ENCODE measurements at regions not wholly inside any gene's neighbourhood (a gene's known extent, or its start where the extent isn't known, plus 50 kb on each side); places are given as distances from the start of the nearest gene placed in this dataset.

DNA sequence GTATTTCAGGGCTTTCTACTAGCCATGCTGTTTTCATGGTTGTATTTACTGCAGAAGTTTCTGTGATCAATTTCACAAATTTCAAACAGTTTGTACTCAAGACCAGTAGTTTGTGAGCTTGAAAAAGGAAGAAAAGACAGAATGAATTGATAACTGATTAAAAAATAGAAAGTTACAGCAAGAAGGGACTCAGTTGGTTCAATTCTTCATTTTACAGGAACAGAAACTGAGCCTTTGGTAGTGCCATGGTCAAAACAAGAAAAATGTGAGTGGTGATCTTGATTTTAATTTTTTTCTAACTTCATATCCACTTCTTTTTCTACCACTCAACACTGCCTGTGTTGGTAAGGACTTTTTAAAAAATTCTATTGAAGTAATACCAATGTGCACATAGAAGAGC is 206.6 kb upstream of the NREP start:
- ChIA-PET CTCF (no interaction called here), POLR2A (no interaction called here)
- no peak for TF ChIP-seq CTCF (IDR thresholded peaks at IDR 0.05)
- Mint-ChIP-seq H3K4me3 (no peak overlapping the region), H3K27me3 (peaks cover 2% of the 10 kb centered on the region), H3K9me3 (no peaks in the 10 kb centered on the region), H3K36me3 (ENCODE audit: low read depth) (no peaks in the 10 kb centered on the region), H3K4me1 (ENCODE audit: low read depth) (no peaks in the 10 kb centered on the region), H3K27ac (no peak overlapping the region)
- no peak for DNase-seq
- intact Hi-C loops (cut with micrococcal nuclease), result no loop called here
- no peak for ATAC-seq

- Mint-ChIP-seq H3K4me1 (ENCODE audit: low read depth) (no peaks in the 10 kb centered on the region), H3K27me3 (peaks cover 2% of the 10 kb centered on the region), H3K9me3 (no peaks in the 10 kb centered on the region), H3K4me3 (no peak overlapping the region), H3K27ac (no peak overlapping the region), H3K36me3 (ENCODE audit: low read depth) (no peaks in the 10 kb centered on the region)
- DNase-seq (no peak), ATAC-seq (no peak)
- CTCF ChIA-PET, result no interaction called here
- POLR2A ChIA-PET, result no interaction called here
- intact Hi-C loops (cut with micrococcal nuclease), result no loop called here
- TF ChIP-seq CTCF (IDR thresholded peaks at IDR 0.05), result no peak
Observed at GRCh38 chr5:111962906-111963305, 205.9 kb upstream of the NREP start.

- POLR2A ChIA-PET, result no interaction called here
- TF ChIP-seq CTCF (IDR thresholded peaks at IDR 0.05), result no peak
- Mint-ChIP-seq H3K9me3 (no peaks in the 10 kb centered on the region), H3K4me3 (no peak overlapping the region), H3K27me3 (peaks cover 2% of the 10 kb centered on the region), H3K4me1 (ENCODE audit: low read depth) (no peaks in the 10 kb centered on the region), H3K36me3 (ENCODE audit: low read depth) (no peaks in the 10 kb centered on the region), H3K27ac (no peak overlapping the region)
- CTCF ChIA-PET, result no interaction called here
- no peak for DNase-seq
- ATAC-seq, result no peak
- intact Hi-C loops (cut with micrococcal nuclease), result no loop called here
Observed at GRCh38 chr5:111961862-111962261, 204.9 kb upstream of the NREP start.

DNA sequence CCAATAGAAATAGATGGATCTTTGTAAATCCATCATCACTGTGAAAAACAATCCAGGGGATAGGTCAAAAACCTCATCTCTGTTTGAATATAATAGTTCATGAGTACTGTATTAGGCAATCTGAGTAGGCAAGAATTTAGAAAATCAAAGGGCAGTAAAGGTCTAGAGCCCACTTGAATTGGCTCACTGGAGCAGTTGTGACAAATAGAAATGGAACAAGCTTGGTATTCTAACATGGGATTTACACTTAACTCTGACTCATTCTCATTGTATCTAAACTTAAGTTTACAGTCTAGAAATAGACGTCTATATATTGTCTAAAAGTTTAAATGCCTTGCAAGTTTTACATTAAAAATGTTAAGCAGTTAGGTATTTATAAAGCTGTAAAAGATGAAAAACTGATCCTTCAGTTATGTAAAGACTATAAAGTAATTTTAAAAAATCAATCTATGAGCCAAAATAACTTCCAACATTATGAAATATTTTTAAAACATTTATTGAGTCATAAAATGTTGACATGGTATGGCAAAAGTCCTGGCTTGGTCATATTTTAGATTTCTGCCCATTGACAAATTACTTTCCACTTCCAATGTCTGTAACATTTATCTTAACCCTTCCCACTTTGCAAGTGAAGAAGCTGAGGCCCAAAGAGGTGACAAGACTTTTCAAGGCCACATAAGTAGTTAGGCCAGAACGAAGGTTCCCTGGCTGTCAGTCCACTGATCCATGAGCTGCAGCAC is 203.7 kb upstream of the NREP start:
- no peak for DNase-seq
- intact Hi-C loops (cut with micrococcal nuclease), result no loop called here

More for the DNA sequence above, 203.7 kb upstream of the NREP start:
- no peak for ATAC-seq
- ChIA-PET POLR2A (no interaction called here), CTCF (interaction anchor here (1.0 kb wide), 1 partner anchor 293 kb away, joined by 3 read pairs; no protein-coding TSS in a partner anchor)
- no peak overlapping the region for H3K4me3 Mint-ChIP-seq
- H3K27me3 Mint-ChIP-seq, result peaks cover 3% of the 10 kb centered on the region
- H3K36me3 Mint-ChIP-seq (ENCODE audit: low read depth), result no peaks in the 10 kb centered on the region
- H3K27ac Mint-ChIP-seq, result no peak overlapping the region
- TF ChIP-seq CTCF (IDR thresholded peaks at IDR 0.05), result no peak
- H3K4me1 Mint-ChIP-seq (ENCODE audit: low read depth), result no peaks in the 10 kb centered on the region
- no peaks in the 10 kb centered on the region for H3K9me3 Mint-ChIP-seq
